GM10266 (cell line): ENCODE measurements at regions not wholly inside any gene's neighbourhood (a gene's known extent, or its start where the extent isn't known, plus 50 kb on each side); places are given as distances from the start of the nearest gene placed in this dataset.

Experiments used
- DNase-seq: peaks from one replicate; pipeline ENCODE4 v3.0.0; 2012; ENCODE audit errors: extremely low spot score
- TF ChIP-seq, protein P1 (sequence below): IDR thresholded peaks from 2 replicates; pipeline ENCODE4 v1.5.1; 2012; ENCODE audit warnings: mild to moderate bottlenecking, low read depth; ENCODE audit not compliant: control insufficient read depth, insufficient read depth; ENCODE audit errors: missing control alignments

DNA sequence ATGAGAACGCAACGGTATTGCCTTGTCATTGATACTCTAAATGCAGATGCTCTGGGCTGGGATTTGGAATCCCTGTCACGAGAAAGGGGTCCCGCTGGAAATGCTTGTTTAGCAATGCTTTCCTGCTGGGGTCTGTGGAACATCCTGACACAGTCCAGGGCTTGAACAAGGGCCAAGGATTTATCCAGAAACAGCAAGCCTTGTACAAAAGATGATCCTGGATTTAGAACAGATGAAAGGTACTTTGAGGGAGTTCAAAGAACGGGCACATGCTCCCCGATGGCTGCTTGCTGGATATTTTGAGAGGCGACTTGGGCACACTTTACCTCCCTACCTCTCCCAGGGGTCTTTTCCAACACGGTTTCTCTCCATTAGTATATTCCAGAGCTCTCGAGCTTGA, 108.1 kb upstream of the CELF4 start:
- TF ChIP-seq, protein P1, sequence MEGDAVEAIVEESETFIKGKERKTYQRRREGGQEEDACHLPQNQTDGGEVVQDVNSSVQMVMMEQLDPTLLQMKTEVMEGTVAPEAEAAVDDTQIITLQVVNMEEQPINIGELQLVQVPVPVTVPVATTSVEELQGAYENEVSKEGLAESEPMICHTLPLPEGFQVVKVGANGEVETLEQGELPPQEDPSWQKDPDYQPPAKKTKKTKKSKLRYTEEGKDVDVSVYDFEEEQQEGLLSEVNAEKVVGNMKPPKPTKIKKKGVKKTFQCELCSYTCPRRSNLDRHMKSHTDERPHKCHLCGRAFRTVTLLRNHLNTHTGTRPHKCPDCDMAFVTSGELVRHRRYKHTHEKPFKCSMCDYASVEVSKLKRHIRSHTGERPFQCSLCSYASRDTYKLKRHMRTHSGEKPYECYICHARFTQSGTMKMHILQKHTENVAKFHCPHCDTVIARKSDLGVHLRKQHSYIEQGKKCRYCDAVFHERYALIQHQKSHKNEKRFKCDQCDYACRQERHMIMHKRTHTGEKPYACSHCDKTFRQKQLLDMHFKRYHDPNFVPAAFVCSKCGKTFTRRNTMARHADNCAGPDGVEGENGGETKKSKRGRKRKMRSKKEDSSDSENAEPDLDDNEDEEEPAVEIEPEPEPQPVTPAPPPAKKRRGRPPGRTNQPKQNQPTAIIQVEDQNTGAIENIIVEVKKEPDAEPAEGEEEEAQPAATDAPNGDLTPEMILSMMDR, result no peak
- DNase-seq, result no peak

DNA sequence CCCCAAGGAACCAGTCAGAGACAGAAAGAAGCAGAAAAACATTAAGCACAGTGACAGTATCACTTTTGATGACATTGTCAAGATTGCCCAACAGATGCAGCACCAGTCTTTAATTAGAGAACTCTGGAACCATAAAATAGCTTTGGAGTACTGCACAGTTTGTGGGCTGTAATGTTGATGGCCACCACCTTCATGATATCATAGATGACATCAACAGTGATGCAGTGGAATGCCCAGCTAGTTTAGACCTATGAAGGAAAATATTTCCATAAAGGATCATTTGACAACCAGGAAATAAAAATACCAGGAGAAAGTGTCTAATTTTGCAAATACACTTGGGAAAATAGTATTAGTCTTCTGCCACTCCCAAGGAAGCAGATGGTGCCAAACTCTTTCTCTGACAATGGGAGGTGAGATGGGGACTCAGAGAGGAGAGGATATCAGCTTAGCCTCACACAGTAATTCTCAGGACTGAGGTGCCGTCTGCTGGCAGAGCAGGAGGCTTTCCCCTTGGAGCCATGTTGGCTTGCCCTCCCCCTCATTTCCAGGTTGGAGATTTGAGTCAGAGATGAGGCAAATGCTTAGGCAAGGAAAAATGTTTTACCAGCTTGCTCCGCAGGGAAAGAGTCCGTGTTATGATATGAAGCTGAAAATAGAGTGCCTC, 107.5 kb upstream of the CELF4 start:
- no peak for DNase-seq
- TF ChIP-seq, protein P1, result no peak

DNA sequence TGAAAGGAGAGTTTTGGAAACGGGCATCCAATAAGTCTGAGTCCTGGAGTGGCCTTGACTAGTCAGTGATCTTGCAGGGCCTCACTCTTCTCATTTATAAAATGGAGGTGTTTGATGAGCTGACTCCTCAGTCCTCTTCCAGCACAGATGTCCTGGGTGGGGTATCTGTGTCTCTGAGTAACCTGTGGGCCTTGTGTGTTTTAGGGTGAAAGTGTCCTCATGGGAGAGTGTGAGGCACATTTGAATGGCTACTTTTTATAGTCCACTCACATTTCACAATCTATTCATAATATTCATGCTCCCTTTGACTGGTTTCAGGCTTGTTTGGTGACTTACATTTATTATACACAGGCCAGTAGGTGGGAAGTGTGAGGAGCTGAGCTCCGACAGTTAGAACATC, 106.4 kb upstream of the CELF4 start:
- no peak for DNase-seq
- TF ChIP-seq, protein P1, result no peak

DNA sequence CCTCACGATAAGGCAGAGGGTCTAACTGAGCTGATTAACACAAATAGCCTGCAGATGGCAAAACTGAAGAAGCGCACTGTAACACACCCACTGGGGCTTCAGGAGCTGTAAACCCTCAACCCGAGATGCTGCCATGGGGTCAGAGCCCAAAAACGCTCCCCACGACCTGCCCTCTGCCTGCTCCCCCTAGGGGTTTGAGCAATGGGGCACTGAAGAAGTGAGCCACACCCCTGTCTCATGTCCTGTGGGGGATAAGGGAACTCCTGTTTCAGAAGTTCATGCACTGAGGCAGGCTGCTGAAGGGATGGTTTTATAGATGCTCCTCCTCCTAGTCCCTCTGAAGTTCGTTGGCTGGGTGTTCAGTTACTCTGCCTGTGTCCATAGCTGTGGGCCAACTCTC, 105.9 kb upstream of the CELF4 start:
- TF ChIP-seq, protein P1, result no peak
- no peak for DNase-seq

DNA sequence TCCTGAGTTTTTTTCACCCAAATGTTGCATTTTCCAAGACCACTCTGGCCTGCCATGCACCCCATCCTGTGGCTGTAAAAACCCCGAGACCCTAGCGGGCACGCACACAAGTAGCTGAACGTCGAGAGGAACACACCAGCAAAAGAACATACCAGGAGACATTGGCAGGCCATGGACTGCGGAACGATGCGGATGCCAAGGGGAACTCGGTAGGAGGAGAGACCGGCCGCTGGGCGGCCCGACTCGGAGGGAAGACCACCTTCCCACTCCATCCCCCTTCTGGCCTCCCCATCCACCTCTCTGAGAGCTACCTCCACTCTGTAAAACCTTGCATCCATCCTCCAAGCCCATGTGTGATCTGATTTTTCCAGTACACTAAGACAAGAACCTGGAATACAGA, 105.5 kb upstream of the CELF4 start:
- TF ChIP-seq, protein P1, result no peak
- DNase-seq, result no peak

DNA sequence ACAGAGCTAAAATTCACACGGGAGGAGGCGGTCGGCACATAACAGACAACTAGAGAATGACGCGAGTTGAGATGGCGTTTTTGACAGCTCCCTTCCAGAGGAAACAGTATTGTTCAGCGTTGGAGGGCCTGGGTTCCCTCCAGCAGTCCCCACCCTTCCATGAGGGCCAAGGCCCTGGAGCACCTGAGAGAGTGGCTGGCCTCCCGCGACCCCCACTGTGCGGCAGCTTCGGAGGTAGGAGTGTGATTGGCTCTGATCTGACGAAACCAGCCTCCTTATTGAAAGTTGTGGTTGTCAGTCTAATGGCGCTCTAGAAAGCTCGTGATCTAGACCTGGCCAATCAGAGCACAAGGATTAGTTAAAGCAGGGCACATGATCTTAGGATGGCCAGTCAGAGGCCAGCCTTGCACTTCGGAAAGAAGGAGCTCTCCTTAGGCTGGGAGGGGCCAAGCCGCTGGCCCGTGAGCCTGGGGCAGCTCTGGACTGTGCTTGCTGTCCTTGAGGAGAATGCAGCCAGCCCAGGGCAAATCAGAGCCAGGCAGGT, 104.5 kb upstream of the CELF4 start:
- DNase-seq, result no peak
- TF ChIP-seq, protein P1, result no peak

DNA sequence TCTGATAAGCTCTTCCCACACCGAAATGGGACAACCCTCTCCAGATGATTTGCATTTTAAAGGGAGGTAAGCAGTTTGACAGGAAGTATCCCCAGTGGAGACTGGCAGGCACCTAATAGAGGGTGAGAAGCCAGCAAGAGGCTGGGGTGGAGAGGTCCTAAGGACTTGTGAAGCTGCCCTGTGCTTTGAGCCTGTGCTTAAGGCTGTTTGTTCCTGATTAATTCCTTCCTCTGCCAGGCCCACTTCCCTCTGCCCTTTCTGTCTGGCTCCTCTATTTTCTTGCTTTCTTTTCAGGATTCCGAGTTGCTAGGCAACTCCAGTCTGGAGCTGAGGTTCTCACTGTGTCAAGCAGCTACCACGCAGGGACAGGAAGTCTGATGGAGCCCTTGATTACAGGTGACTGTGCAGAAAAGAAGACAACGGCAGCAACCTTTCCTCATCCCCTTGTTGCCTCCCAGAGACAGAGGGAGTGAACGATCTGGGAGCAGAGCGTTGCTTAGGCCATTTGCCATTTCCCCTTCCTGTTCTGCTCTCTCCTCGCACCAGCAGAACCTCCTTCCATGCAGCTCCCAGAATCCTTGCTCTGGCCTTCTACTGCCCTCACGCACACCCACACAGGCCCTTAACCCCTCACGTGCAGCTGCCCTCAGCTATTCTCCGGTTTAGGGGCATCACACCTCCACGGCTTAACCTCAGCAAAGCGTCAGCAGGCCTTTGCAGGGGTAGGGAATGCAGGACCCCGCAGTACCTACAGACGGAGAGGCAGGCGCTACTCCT, 103.6 kb upstream of the CELF4 start:
- DNase-seq, result no peak
- TF ChIP-seq, protein P1, result no peak
